ENCODE measurements at regions not wholly inside any gene's neighbourhood (a gene's known extent, or its start where the extent isn't known, plus 50 kb on each side); places are given as distances from the start of the nearest gene placed in this dataset.

DNA sequence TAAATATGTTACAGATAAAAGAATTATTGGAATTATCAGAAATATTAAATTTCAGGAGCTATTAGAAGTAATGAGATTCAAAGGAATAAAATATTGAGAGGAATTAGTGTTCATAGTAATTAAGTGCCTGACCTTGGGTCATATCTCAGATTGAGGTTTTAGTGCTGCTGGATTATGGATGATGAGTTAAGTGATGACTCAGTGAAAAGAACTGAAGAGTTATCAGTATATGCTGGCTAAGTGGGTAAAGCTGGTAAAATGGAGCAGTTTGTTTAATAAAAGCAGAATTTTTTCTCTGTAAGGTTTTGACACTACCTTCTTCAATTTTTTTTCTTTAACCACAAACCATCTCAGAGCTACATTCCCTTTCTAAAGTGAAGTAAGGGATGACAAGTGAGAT is 206.7 kb downstream of the MANEA start:
- Histone ChIP-seq H3K27ac (ENCODE audit: insufficient read depth, low read length, poor library complexity, severe bottlenecking) (no peak overlapping the region), H3K36me3 (ENCODE audit: control insufficient read depth, insufficient read depth, low read length) (no peaks in the 10 kb centered on the region), H3K4me3 (ENCODE audit: low read depth, low read length) (no peak overlapping the region), H3K9me3 (ENCODE audit: control insufficient read depth in 2 of 2, low read length in 2 of 2) (no peaks in the 10 kb centered on the region), H3K4me1 (ENCODE audit: control insufficient read depth, insufficient read depth, low read length, poor library complexity, severe bottlenecking) (no peaks in the 10 kb centered on the region), H3K27me3 (ENCODE audit: control insufficient read depth, insufficient read depth, low read length) (no peaks in the 10 kb centered on the region)
- ATAC-seq (ENCODE audit: low read depth in 2 of 2) (no peak), DNase-seq (no peak)
- Mint-ChIP-seq H3K36me3 (no peaks in the 10 kb centered on the region), H3K27ac (no peak overlapping the region), H3K9me3 (peaks cover 0 to 1% (median 0%) of the 10 kb centered on the region in 7 donors), H3K4me3 (no peak overlapping the region), H3K27me3 (no peaks in the 10 kb centered on the region), H3K4me1 (no peaks in the 10 kb centered on the region)

DNA sequence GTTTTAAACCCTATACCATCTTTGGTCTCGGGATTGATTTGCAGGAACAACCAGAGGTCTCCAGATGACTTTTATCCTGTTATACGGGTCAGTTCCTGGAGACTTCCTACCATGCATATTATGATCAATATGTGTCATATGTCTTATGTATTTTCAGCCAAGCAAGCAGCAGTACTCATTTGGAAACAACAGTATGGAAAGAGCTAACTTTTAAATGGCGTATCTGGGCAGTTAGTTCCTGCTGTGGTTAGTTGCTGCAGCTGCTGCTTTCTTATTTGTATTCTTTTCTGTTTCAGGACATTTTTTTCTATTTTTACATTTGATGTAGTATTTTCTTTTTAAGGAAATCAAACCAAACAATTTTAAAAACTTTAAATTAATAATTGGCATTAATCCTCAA is 207.5 kb downstream of the MANEA start:
- Histone ChIP-seq H3K27me3 (ENCODE audit: control insufficient read depth, insufficient read depth, low read length) (no peaks in the 10 kb centered on the region), H3K36me3 (ENCODE audit: control insufficient read depth, insufficient read depth, low read length) (no peaks in the 10 kb centered on the region), H3K4me3 (ENCODE audit: low read depth, low read length) (no peak overlapping the region), H3K9me3 (ENCODE audit: control insufficient read depth in 2 of 2, low read length in 2 of 2) (no peaks in the 10 kb centered on the region), H3K4me1 (ENCODE audit: control insufficient read depth, insufficient read depth, low read length, poor library complexity, severe bottlenecking) (no peaks in the 10 kb centered on the region), H3K27ac (ENCODE audit: insufficient read depth, low read length, poor library complexity, severe bottlenecking) (no peak overlapping the region)
- no peak overlapping the region for H3K4me3 Mint-ChIP-seq
- H3K27me3 Mint-ChIP-seq, result no peaks in the 10 kb centered on the region
- ATAC-seq (ENCODE audit: low read depth in 2 of 2) (no peak), DNase-seq (no peak)
- H3K4me1 Mint-ChIP-seq, result no peaks in the 10 kb centered on the region
- H3K27ac Mint-ChIP-seq, result no peak overlapping the region
- H3K36me3 Mint-ChIP-seq, result no peaks in the 10 kb centered on the region
- no peaks in the 10 kb centered on the region for H3K9me3 Mint-ChIP-seq

DNA sequence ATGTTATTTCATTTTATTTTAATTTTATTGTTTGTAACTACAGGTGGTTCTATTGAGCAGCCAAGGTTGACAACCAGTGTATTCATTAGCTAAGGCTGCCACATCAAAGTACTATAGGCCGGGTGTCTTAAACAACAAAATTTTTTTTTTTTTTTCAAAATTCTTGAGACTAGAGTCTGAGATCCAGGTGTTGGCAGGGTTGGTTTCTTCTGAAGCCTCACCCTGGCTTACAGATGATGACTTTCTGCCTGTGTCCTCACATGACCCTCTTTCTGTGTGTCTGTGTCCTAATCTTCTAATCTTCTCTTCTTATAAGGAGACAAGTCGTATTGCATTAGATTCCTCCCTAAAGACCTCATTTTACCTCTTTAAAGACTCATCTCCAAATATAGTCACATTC is 208.4 kb downstream of the MANEA start:
- H3K36me3 Mint-ChIP-seq, result no peaks in the 10 kb centered on the region
- ATAC-seq (ENCODE audit: low read depth in 2 of 2) (no peak), DNase-seq (no peak)
- Histone ChIP-seq H3K36me3 (ENCODE audit: control insufficient read depth, insufficient read depth, low read length) (no peaks in the 10 kb centered on the region), H3K27ac (ENCODE audit: insufficient read depth, low read length, poor library complexity, severe bottlenecking) (no peak overlapping the region), H3K9me3 (ENCODE audit: control insufficient read depth in 2 of 2, low read length in 2 of 2) (no peaks in the 10 kb centered on the region), H3K4me1 (ENCODE audit: control insufficient read depth, insufficient read depth, low read length, poor library complexity, severe bottlenecking) (no peaks in the 10 kb centered on the region), H3K4me3 (ENCODE audit: low read depth, low read length) (no peak overlapping the region), H3K27me3 (ENCODE audit: control insufficient read depth, insufficient read depth, low read length) (no peaks in the 10 kb centered on the region)
- H3K27ac Mint-ChIP-seq, result no peak overlapping the region
- no peaks in the 10 kb centered on the region for H3K27me3 Mint-ChIP-seq
- H3K4me3 Mint-ChIP-seq, result no peak overlapping the region
- H3K9me3 Mint-ChIP-seq, result no peaks in the 10 kb centered on the region
- H3K4me1 Mint-ChIP-seq, result no peaks in the 10 kb centered on the region

DNA sequence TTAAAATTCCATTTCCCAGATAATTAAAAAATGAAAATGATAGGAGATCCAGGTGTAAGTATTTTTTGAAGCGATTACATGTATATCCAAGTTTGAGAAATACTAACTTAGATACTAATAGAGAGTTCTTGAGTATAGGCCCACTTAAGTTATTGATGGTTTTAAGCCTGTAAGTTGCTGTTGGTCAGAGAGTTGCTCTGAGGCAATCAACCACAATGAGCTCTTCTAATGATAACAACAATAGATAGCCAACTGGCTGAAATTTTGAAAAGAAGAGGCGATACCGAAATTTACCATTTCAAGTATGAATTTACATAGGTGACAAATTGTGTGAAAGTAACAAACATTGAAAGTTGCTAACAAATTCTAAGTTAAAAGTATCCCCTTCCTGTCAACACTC is 209.5 kb downstream of the MANEA start:
- no peaks in the 10 kb centered on the region for H3K9me3 Mint-ChIP-seq
- DNase-seq (no peak), ATAC-seq (ENCODE audit: low read depth in 2 of 2) (no peak)
- Histone ChIP-seq H3K27ac (ENCODE audit: insufficient read depth, low read length, poor library complexity, severe bottlenecking) (no peak overlapping the region), H3K9me3 (ENCODE audit: control insufficient read depth in 2 of 2, low read length in 2 of 2) (no peaks in the 10 kb centered on the region), H3K4me3 (ENCODE audit: low read depth, low read length) (no peak overlapping the region), H3K4me1 (ENCODE audit: control insufficient read depth, insufficient read depth, low read length, poor library complexity, severe bottlenecking) (no peaks in the 10 kb centered on the region), H3K27me3 (ENCODE audit: control insufficient read depth, insufficient read depth, low read length) (no peaks in the 10 kb centered on the region), H3K36me3 (ENCODE audit: control insufficient read depth, insufficient read depth, low read length) (no peaks in the 10 kb centered on the region)
- H3K4me3 Mint-ChIP-seq, result no peak overlapping the region
- no peaks in the 10 kb centered on the region for H3K27me3 Mint-ChIP-seq
- no peaks in the 10 kb centered on the region for H3K36me3 Mint-ChIP-seq
- H3K4me1 Mint-ChIP-seq, result no peaks in the 10 kb centered on the region
- no peak overlapping the region for H3K27ac Mint-ChIP-seq

DNA sequence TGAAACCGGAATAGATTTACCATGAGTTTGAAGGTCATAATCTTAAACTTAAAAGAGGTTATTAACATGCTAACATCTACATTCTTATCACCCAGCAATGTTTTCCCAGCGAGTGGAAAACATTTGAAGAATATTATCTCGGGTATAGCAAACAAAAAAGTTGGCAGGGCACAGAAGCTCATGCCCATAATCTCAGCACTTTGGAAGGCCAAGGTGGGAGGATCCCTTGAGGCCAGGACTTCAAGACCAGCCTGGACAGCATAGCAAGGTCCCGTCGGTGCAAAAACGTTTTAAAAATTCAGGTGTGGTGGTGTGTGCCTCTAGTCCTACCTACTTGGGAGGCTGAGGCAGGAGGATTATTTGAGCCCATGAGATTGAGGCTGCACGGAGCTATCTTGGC is 213.5 kb downstream of the MANEA start:
- Histone ChIP-seq H3K27ac (ENCODE audit: insufficient read depth, low read length, poor library complexity, severe bottlenecking) (no peak overlapping the region), H3K36me3 (ENCODE audit: control insufficient read depth, insufficient read depth, low read length) (no peaks in the 10 kb centered on the region), H3K4me3 (ENCODE audit: low read depth, low read length) (no peak overlapping the region), H3K4me1 (ENCODE audit: control insufficient read depth, insufficient read depth, low read length, poor library complexity, severe bottlenecking) (no peaks in the 10 kb centered on the region), H3K9me3 (ENCODE audit: control insufficient read depth in 2 of 2, low read length in 2 of 2) (no peaks in the 10 kb centered on the region), H3K27me3 (ENCODE audit: control insufficient read depth, insufficient read depth, low read length) (no peaks in the 10 kb centered on the region)
- Mint-ChIP-seq H3K4me1 (no peaks in the 10 kb centered on the region), H3K9me3 (peaks cover 0 to 6% (median 1%) of the 10 kb centered on the region in 7 donors), H3K4me3 (no peak overlapping the region), H3K27ac (no peak overlapping the region), H3K27me3 (no peaks in the 10 kb centered on the region), H3K36me3 (no peaks in the 10 kb centered on the region)
- ATAC-seq (ENCODE audit: low read depth in 2 of 2) (no peak), DNase-seq (no peak)

DNA sequence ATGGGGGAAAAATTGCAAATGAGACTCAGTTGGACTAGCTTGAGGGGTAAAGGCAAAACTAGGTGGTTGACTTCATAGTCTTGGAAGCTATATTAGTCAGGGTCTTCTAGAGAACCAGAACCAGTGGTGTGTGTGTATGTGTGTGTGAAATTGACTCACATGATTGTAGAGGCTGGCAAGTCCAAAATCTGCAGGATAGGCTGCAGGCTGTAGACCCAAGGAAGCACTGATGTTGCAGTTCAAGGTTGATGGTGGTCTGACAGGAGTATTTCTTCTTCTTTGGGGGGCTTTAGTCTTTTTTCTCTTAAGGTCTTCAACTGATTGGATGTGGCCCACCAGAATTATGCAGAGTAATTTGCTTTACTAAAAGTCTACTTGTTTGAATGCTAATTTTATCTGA is 217.4 kb downstream of the MANEA start:
- no peak overlapping the region for H3K4me3 Mint-ChIP-seq
- H3K36me3 ChIP-seq (ENCODE audit: control insufficient read depth, insufficient read depth, low read length), result no peaks in the 10 kb centered on the region
- no peaks in the 10 kb centered on the region for H3K27me3 ChIP-seq (ENCODE audit: control insufficient read depth, insufficient read depth, low read length)

DNA sequence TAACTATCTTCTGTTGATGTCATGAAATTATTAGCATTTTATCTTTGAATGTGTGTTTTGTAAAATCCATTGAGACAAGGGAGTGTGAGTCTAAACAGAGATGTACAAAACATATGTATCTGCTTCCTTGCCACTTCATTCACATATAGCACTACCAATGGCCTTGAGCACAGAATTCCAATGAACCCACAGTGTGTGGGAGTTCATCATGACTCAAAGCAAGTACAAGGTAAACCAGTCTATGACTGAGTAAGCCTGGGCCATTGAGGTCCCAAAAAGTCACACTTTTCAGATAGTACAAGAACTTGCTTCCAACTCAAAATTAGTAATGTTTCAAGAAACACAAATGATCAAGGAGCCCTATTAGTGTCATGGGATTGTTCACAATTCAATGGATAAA is 218.6 kb downstream of the MANEA start:
- H3K4me1 Mint-ChIP-seq, result no peaks in the 10 kb centered on the region
- Histone ChIP-seq H3K4me3 (ENCODE audit: low read depth, low read length) (no peak overlapping the region), H3K4me1 (ENCODE audit: control insufficient read depth, insufficient read depth, low read length, poor library complexity, severe bottlenecking) (no peaks in the 10 kb centered on the region), H3K27ac (ENCODE audit: insufficient read depth, low read length, poor library complexity, severe bottlenecking) (no peak overlapping the region), H3K27me3 (ENCODE audit: control insufficient read depth, insufficient read depth, low read length) (no peaks in the 10 kb centered on the region), H3K9me3 (ENCODE audit: control insufficient read depth in 2 of 2, low read length in 2 of 2) (no peaks in the 10 kb centered on the region), H3K36me3 (ENCODE audit: control insufficient read depth, insufficient read depth, low read length) (no peaks in the 10 kb centered on the region)
- peaks cover 0 to 7% (median 5%) of the 10 kb centered on the region in 7 donors for H3K9me3 Mint-ChIP-seq
- DNase-seq, result no peak
- no peak overlapping the region for H3K27ac Mint-ChIP-seq
- H3K27me3 Mint-ChIP-seq, result no peaks in the 10 kb centered on the region
- no peak overlapping the region for H3K4me3 Mint-ChIP-seq
- no peaks in the 10 kb centered on the region for H3K36me3 Mint-ChIP-seq
- ATAC-seq (ENCODE audit: low read depth in 2 of 2), result no peak

More for the DNA sequence above, 217.4 kb downstream of the MANEA start:
- Mint-ChIP-seq H3K27ac (no peak overlapping the region), H3K27me3 (no peaks in the 10 kb centered on the region), H3K36me3 (no peaks in the 10 kb centered on the region), H3K9me3 (peaks cover 0 to 7% (median 5%) of the 10 kb centered on the region in 7 donors), H3K4me1 (no peaks in the 10 kb centered on the region)
- Histone ChIP-seq H3K27ac (ENCODE audit: insufficient read depth, low read length, poor library complexity, severe bottlenecking) (no peak overlapping the region), H3K9me3 (ENCODE audit: control insufficient read depth in 2 of 2, low read length in 2 of 2) (no peaks in the 10 kb centered on the region), H3K4me1 (ENCODE audit: control insufficient read depth, insufficient read depth, low read length, poor library complexity, severe bottlenecking) (no peaks in the 10 kb centered on the region), H3K4me3 (ENCODE audit: low read depth, low read length) (no peak overlapping the region)
- DNase-seq, result no peak
- no peak for ATAC-seq (ENCODE audit: low read depth in 2 of 2)

DNA sequence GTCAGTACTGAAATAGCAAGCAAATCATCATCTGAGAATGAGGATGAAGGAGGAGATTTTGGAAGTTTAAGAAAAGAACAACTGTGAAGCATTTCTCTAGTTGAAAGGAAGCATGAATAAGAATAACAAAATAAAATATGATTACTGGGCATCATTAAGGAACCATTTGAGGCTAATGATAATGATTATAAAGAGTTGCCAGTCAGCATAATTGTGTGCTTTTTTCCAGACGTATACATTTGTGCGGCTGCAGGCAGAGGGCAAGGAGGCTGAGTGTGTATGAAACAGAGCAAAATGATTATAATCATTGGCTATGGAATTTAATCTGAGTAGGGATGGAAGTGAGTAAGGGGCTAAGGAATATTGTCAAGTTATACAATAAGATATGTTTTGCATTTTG is 218.7 kb upstream of the FUT9 start:
- ATAC-seq (ENCODE audit: low read depth in 2 of 2) (no peak), DNase-seq (no peak)
- no peaks in the 10 kb centered on the region for H3K4me1 Mint-ChIP-seq
- Histone ChIP-seq H3K36me3 (ENCODE audit: control insufficient read depth, insufficient read depth, low read length) (no peaks in the 10 kb centered on the region), H3K27me3 (ENCODE audit: control insufficient read depth, insufficient read depth, low read length) (no peaks in the 10 kb centered on the region), H3K4me3 (ENCODE audit: low read depth, low read length) (no peak overlapping the region), H3K27ac (ENCODE audit: insufficient read depth, low read length, poor library complexity, severe bottlenecking) (no peak overlapping the region), H3K4me1 (ENCODE audit: control insufficient read depth, insufficient read depth, low read length, poor library complexity, severe bottlenecking) (no peaks in the 10 kb centered on the region), H3K9me3 (ENCODE audit: control insufficient read depth in 2 of 2, low read length in 2 of 2) (no peaks in the 10 kb centered on the region)
- H3K27me3 Mint-ChIP-seq, result no peaks in the 10 kb centered on the region
- H3K9me3 Mint-ChIP-seq, result peaks cover 0 to 6% (median 5%) of the 10 kb centered on the region in 7 donors
- H3K27ac Mint-ChIP-seq, result no peak overlapping the region
- H3K4me3 Mint-ChIP-seq, result no peak overlapping the region
- no peaks in the 10 kb centered on the region for H3K36me3 Mint-ChIP-seq
